ENCODE measurements at regions not wholly inside any gene's neighbourhood (a gene's known extent, or its start where the extent isn't known, plus 50 kb on each side); places are given as distances from the start of the nearest gene placed in this dataset.

DNA sequence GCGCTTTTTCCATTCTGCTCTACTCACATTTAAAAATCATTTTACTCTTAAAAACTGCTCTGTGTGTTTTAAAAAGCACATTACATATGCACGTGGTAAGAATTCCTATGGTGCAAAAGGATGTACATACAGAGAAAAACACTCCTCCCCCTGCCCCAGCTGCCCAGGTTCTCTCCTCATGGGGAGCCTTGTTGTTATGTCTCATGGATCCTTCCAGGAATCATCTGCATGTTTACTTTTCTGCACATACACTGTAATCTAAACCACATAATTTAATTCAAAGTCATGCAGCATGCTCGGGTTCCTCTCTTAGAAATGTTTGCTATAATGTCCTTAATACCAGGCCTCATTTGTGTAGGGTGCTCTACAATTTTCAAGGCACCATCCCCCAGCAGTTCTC is 243.3 kb downstream of the LOXHD1 start:
- Histone ChIP-seq H3K9me2 (ENCODE audit: insufficient read depth) (no peaks in the 10 kb centered on the region), H3K36me3 (ENCODE audit: control insufficient read depth in 1 of 2, insufficient read depth in 2 of 2, low read length in 2 of 2) (no peaks in the 10 kb centered on the region), H3K27me3 (ENCODE audit: insufficient read depth, low read length) (no peaks in the 10 kb centered on the region), H3K79me2 (ENCODE audit: insufficient read depth, low read length) (no peaks in the 10 kb centered on the region), H3K9ac (ENCODE audit: low read length) (no peak overlapping the region), H3K4me1 (ENCODE audit: control insufficient read depth in 1 of 2, insufficient read depth in 2 of 2, low read length in 2 of 2) (peaks cover 0 to 6% of the 10 kb centered on the region in 2 experiments; a peak in 1 of 4 replicates), H3K4me2 (ENCODE audit: low read length) (no peak overlapping the region), H3K4me3 (replicated peaks in 1 of 2; ENCODE audit: low read depth in 1 of 2, low read length in 2 of 2) (no peak overlapping the region), H3K27ac (ENCODE audit: low read depth, low read length) (no peak overlapping the region), H3K9me3 (ENCODE audit: control insufficient read depth in 1 of 2, insufficient read depth in 1 of 2, low read depth in 1 of 2, low read length in 2 of 2) (no peaks in the 10 kb centered on the region), H4K20me1 (ENCODE audit: insufficient read depth) (no peaks in the 10 kb centered on the region), H2AFZ (ENCODE audit: low read depth, low read length, poor library complexity, severe bottlenecking) (no peak overlapping the region)
- intact Hi-C loops (cut with micrococcal nuclease) = no loop called here
- no peak for TF ChIP-seq ZNF274 (IDR thresholded peaks at IDR 0.05; ENCODE audit: low read depth, low read length)
- TF ChIP-seq CEBPB (IDR thresholded peaks at IDR 0.05; ENCODE audit: low read depth) = no peak
- TF ChIP-seq FOSL1 (IDR thresholded peaks at IDR 0.05; ENCODE audit: low read depth) = no peak
- TF ChIP-seq CBX3 (IDR thresholded peaks at IDR 0.05; ENCODE audit: low read depth) = no peak
- TF ChIP-seq JUND (IDR thresholded peaks at IDR 0.05) = no peak
- TF ChIP-seq POLR2AphosphoS5 (IDR thresholded peaks at IDR 0.05; ENCODE audit: low read depth, low read length) = no peak
- no peak for TF ChIP-seq SIN3A (IDR thresholded peaks at IDR 0.05; ENCODE audit: low read depth)
- no peak for TF ChIP-seq RAD21 (IDR thresholded peaks at IDR 0.05; ENCODE audit: low read depth)
- TF ChIP-seq POLR2A (IDR thresholded peaks at IDR 0.05; ENCODE audit: borderline replicate concordance, extremely low read depth, insufficient read depth, insufficient read length) = no peak
- no peak for TF ChIP-seq EGR1 (IDR thresholded peaks at IDR 0.05; ENCODE audit: low read depth)
- TF ChIP-seq SP1 (IDR thresholded peaks at IDR 0.05; ENCODE audit: low read depth) = no peak
- no peak for TF ChIP-seq SRF (IDR thresholded peaks at IDR 0.05; ENCODE audit: low read depth)
- TF ChIP-seq, protein P1, sequence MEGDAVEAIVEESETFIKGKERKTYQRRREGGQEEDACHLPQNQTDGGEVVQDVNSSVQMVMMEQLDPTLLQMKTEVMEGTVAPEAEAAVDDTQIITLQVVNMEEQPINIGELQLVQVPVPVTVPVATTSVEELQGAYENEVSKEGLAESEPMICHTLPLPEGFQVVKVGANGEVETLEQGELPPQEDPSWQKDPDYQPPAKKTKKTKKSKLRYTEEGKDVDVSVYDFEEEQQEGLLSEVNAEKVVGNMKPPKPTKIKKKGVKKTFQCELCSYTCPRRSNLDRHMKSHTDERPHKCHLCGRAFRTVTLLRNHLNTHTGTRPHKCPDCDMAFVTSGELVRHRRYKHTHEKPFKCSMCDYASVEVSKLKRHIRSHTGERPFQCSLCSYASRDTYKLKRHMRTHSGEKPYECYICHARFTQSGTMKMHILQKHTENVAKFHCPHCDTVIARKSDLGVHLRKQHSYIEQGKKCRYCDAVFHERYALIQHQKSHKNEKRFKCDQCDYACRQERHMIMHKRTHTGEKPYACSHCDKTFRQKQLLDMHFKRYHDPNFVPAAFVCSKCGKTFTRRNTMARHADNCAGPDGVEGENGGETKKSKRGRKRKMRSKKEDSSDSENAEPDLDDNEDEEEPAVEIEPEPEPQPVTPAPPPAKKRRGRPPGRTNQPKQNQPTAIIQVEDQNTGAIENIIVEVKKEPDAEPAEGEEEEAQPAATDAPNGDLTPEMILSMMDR (IDR thresholded peaks at IDR 0.05 in 2 of 3, conservative IDR thresholded peaks at IDR 0.05 in 1 of 3; ENCODE audit: borderline replicate concordance in 1 of 3, insufficient read depth in 1 of 3, low read depth in 2 of 3, low read length in 2 of 3) = no peak
- CTCF ChIA-PET = no interaction called here
- RAD21 ChIA-PET (ENCODE audit: low non-redundant PET in 1 of 2, low total read pairs in 2 of 2, uncharacterized antibody in 2 of 2, unreplicated experiment in 2 of 2) = no interaction called here
- POLR2A ChIA-PET = no interaction called here
- DNase-seq (ENCODE audit: low read depth, low spot score) (no peak), ATAC-seq (no peak)
- no TSS peak for BruUV-seq (replicated peaks)

All from HCT116 (cell line).